ENCODE measurements at regions not wholly inside any gene's neighbourhood (a gene's known extent, or its start where the extent isn't known, plus 50 kb on each side); places are given as distances from the start of the nearest gene placed in this dataset.
A peak's percentile ranks its signal among the peaks of the same experiment; 100 is the strongest.

- no peak for DNase-seq
These were observed 353.8 kb upstream of the RSPO3 start for GRCh38 chr6:126764671-126765070.

DNA sequence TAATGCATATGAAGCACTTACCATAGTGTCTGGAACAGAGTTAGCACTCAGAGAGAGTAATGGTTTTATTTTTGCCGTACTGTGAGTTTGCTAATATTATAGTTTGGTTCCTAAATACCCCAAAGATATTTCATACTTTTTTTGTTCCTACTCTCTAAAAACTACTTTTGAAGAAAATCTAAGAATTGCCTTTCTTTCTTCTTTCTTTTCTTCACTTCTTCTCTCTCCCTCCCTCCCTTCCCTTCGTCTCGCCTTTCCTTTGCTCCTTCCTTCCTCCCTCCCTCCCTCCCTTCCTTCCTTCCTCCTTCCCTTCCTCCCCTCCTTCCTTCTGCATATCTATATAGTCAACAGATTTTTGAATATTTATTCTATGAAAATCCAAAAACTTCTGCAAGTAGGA is 351.7 kb upstream of the RSPO3 start:
- no peak for DNase-seq

GRCh38 chr6:126767711-126768110 is 350.8 kb upstream of the RSPO3 start:
- DNase-seq: no peak

GRCh38 chr6:126770176-126770575 is 348.3 kb upstream of the RSPO3 start:
- no peak for DNase-seq

DNA sequence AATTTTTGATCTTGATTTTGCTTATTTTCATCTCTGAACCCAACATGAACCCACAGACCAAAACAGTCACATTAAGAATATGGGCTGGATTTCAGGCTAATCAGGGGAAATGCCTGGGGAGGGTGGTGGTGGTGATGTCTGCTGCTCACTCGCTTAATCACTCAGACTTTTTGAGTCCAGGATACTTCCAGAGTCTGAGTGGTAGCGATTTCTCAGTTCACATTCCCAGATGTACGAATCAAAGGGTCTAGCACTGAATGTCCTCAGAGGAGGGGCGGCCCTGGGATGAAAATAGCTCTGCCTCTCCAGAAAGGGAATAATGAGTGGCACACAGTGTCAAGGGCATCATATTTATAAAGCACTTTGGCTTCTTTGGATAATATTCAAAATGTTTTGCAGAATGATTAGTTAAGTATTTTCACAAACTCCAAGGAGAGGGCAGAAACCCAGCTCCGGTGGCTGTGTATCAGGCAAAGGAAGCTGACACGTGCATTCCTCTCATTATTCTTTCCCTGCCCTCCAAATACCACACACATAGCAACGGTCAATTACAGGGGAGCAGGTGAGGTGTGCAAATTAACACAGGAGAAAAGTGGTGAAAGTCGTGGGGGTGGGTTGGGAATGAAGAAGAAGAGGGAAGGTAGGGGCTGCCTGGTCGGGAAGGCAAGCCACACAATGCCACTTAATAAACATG is 345.2 kb upstream of the RSPO3 start:
- no peak for DNase-seq

- no peak for DNase-seq
These were observed 339.1 kb upstream of the RSPO3 start for GRCh38 chr6:126779331-126779730.

DNA sequence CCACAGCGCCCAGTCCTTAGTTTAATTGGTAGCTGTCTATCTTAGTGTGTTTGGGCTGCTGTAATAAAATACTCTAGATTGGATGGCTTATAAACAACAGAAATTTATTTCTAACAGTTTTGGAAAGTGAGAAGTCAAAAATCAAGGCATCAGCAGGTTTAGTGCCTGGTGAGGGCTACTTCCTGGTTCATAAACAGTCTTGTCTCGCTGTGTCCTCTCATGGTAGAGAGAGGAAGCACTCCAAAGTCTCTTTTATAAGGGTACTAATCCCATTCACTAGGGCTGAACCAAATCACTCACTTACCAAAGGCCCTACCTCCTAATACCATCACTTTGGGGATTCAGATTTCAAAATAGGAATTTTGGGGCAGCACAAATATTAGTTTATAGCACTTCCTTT is 336.9 kb upstream of the RSPO3 start:
- DNase-seq: peak; percentile 2

- DNase-seq: no peak
These were observed 334.2 kb upstream of the RSPO3 start for GRCh38 chr6:126784161-126784790.

DNA sequence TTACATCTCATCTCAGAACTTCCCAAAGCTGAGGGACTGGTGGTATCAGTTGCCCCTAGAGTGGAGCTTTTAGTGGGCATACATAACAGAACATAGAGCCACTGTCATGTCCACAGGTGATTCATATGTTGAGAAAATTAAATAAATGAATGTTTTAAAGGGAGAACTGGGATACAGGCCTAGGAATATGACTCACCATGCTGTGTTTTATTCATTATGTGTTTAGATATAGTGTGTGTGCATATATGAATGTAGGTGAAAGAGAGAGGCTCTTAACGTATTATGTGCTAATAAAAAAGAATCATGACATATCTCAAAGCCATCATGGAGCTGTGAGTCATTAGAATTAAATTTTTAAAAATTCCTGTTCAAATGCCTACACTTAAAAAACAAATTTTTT is 332.2 kb upstream of the RSPO3 start:
- no peak for DNase-seq

- no peak for DNase-seq
These were observed 330.8 kb upstream of the RSPO3 start for GRCh38 chr6:126787635-126788034.

DNA sequence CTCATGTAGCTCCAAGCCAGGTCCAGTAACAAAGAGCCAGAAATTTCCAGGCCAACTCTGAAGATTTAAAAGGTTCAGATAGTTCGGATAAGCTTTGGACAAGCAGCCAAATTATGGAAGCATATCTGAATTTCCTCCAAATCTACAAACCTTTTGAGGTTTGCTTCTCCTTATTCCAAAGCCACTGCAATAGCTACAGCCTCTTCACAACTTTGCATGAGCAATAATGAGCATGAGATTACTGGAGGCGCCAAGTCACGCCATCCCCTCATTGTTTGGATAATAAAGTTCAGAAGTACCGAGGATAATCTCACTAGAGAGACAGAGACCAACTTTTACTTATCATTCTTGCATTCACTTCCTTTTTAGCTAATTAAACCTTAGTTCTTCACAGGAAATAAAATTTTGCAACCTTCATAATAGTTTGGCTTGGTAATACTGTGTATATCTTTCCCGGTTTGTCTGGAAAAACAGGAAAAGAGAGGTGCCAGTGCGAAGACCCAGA is 329.6 kb upstream of the RSPO3 start:
- DNase-seq: no peak

DNA sequence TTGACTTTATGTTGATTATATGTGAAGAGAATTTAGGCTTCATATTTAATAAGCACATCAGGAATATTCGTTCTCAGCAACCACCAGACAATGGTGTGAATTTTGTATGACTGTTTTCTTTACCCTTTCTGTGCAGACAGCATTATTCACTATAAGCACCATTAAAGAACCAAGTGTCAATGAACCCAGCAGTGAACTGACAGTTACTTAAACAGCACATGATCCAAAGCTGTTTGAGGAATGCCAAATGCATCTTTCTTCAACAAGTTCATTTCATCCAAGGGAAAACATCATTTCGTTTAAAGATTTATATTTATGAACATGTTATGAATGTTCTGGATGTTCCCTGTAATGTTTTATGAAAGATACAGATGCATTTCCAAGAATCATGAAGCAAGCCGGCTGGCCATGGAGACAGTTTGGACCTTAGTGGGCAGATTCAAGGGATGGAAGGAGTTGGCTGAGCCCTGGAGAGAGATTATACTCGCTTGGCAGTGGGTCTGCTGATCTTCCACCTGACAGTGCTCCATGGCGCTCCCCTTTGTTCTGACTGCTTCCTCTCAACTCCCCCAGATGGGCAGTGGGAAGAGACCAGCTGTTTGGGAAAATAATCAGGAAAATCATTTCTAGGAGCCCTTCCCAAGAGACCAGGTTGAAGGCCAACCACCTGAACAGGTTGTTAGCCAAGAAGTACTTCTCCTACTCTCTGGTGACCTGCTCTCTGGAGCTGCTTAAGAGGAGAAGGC is 326.0 kb upstream of the RSPO3 start:
- no peak for DNase-seq

DNA sequence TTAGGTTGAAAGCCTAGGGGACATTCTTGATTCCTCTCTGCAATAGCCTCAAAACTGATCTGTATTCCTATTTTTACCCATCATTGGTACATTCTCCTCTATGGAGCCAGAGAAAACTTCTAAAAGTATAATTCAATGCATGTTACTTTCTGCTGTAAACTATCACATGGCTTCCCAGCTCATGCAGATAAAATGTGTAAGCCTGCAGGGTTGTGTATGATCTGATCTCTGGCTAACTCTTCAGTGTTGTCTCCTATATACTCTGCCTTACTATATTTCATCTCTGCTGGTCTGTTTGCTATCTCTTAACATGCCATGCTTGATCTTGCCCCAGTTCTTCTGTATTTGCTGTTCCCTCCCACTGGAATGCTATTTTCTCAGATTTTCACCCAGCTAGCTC is 323.3 kb upstream of the RSPO3 start:
- DNase-seq: no peak

DNA sequence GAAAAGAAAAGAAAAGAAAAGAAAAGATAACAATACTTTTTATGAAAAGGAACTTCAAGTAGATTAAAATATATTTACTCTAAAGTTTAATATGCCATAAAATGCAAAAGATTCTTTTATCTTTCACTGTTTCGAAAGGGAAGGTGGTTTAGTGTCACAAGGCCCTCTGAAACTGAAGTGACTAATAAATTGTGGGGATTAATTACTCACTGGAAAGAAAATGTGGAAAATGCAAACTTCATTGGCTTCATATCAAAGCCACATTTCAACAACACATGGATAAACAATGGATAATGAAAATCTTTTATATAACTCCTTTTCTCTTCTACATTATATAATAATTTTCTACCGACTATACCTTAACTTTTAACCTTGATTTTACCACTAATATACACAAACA is 320.5 kb upstream of the RSPO3 start:
- DNase-seq: no peak

DNA sequence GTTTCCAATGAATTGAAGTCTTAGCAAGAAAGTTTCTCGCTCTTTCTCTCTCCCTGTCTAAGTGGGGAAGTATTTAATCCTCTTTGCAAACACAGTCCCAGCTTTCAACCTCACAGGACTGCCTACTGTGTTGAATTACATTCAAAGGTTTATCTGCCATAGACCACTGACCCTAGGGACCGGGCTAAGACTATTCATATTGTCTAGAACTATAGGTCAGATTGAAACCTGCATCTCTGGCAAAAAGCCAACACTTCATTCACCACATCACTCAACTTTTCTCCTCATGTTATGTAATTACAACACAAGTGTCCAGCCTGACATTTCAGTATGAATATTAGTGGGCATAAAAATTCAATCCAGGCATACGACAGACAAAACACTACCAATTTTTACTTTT is 314.7 kb upstream of the RSPO3 start:
- peak; percentile 2 for DNase-seq

DNA sequence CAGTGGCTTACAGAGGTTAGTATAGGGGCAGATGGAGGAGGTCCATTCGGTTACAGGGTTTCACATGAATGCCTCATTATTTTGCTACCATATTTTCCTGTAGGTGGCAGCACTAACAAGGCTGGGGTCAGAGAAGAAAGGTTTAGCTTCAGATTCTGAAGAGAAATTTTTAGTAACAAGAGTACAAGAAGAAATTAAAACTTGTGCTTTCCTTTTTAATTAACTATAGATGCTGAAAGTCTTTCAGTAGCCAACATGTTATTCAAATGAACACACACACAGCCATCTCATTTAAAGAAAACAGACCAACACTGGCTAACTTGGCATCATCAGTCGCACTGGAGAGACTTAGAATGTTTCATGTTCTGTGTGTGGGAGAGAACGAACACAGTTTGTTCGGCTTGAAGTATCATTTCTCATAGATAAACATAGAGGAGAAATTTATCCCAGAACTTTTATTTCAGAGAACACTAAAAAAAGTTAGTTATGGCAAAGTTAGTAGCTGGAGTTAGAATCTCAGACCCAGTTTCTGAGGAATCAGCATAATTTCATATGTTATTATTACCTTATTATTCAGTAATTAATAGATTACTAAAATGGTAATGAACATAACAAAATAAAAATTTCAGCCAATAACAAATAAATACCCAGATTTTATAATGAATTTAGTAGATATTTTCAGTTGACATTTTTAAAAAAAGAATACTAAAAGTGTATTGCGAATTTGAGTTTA is 314.0 kb upstream of the RSPO3 start:
- peak; percentile 69 for DNase-seq

GRCh38 chr6:126805861-126806260 is 312.6 kb upstream of the RSPO3 start:
- no peak for DNase-seq

DNA sequence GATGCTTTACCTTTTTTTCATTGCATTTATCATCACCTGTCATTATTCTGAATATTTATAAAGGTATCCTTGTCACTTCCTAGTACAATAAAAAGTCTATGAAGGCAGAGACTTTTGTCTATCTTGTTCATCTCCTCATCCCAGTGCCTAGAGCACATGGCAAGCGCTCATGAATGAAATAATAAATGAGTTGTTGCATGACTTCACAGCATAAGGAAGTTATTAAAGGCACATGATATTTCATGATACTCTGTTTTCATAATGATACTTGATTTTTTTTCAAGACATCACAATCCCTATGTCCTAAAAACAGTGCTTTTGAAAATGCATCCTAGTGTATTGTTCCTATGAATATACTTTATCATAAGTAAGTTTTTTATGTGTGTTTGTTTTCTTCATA is 310.6 kb upstream of the RSPO3 start:
- no peak for DNase-seq

- no peak for DNase-seq
These were observed 307.1 kb upstream of the RSPO3 start for GRCh38 chr6:126811321-126811720.

DNA sequence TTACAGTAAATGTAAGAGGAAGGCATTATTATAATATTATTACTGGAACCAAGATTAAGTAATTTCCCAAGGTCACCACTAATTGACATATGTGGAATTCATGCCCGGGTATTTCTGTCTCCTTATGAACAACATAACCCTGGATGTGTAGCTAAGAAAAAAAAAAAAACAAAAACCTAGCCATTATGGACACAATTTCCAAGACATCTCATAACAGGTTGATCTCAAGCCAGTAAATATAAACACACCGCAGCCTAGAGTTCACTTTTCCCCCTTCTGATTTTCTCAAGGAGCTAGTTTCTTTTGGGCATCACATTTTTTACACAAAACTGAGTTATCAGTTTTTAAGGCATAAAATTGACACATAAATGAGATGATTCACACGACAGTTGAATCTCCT is 306.5 kb upstream of the RSPO3 start:
- DNase-seq: no peak

- peak; percentile 25 for DNase-seq
These were observed 305.8 kb upstream of the RSPO3 start for GRCh38 chr6:126812651-126813050.

DNA sequence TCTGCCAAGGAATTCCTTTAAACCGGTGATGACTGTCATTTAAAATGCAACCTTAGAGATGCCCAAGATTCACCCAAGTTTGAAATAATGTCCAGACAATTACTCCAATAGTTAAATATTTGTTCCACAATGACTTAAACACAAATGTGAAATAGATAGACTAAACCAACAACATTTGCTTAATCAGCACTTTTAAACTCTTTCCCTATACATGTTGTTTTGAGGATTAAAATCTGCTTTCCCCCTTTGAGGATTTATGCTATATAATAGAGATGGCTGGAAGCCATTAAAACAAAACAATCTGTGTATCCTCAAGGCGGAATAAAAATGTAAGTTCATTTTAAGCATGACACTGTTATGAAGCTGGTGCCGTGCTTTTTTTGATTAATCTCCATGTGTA is 297.8 kb upstream of the RSPO3 start:
- DNase-seq: no peak

DNA sequence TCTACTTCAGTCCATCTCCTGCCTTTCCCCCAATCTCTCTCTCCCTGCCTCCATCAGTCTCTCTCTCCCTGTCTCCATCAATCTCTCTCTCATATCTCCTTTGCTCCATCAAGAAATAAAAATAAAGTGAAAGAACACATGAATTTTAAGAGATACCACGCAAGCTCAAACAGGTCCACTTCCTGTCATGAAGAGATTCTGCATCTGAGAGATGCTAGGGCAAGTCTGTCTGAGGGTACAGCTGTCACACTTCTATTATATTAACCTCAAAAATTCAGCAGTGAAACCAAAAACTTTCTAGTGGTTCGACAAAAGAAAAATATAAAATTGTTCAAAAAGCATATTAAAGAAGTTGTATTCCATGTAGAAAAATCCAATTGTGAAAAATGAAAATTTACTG is 296.8 kb upstream of the RSPO3 start:
- no peak for DNase-seq
